22Rv1 (cell line): ENCODE measurements at regions not wholly inside any gene's neighbourhood (a gene's known extent, or its start where the extent isn't known, plus 50 kb on each side); places are given as distances from the start of the nearest gene placed in this dataset.

Experiments
- H3K27ac ChIP-seq: fragments of 450-650 bp; 2 replicates; pipeline ENCODE4 v1.5.1; 2017
- CTCF ChIP-seq: fragments of 450-650 bp; IDR thresholded peaks from 2 replicates; pipeline ENCODE4 v1.5.1; 2017; ENCODE audit warnings: mild to moderate bottlenecking
- ZFX ChIP-seq: fragments of 450-650 bp; IDR thresholded peaks from 2 replicates; pipeline ENCODE4 v1.6.1; 2017; ENCODE audit warnings: antibody characterized with exemption, borderline replicate concordance

- no peak overlapping the region for H3K27ac ChIP-seq
- TF ChIP-seq ZFX (no peak), CTCF (no peak)
Measured at GRCh38 chr7:115070311-115070710, 148.4 kb downstream of the MDFIC start.
